ENCODE measurements at regions not wholly inside any gene's neighbourhood (a gene's known extent, or its start where the extent isn't known, plus 50 kb on each side); places are given as distances from the start of the nearest gene placed in this dataset.

DNA sequence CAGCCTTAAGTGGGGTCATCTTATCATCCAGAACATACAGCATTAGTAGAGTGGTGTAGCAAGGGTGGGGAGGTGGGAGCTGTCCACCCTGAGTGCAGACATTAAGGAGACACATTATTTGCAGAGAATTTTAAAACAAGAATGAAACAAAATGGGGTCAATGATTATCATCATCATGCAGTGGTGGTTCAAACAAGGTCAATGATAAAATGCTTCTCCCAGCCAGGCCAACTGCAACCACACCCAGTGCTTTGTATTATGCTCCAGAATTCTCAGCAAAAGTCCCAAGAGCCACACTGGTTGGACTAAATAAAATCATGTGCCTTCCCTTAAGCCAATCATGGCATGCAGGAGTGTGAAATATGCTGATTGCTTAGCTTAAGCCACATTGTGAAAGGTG lies 96.7 kb upstream of the FHIT start:
- ChIA-PET CTCF (no interaction called here), POLR2A (no interaction called here)
- H3K27ac Mint-ChIP-seq, result no peak overlapping the region
- DNase-seq (ENCODE audit: low spot score) (no peak), ATAC-seq (no peak)
- no peaks in the 10 kb centered on the region for H3K9me3 Mint-ChIP-seq
- H3K4me3 Mint-ChIP-seq, result no peak overlapping the region
- H3K27me3 Mint-ChIP-seq (ENCODE audit: low read depth), result no peaks in the 10 kb centered on the region
- H3K4me1 Mint-ChIP-seq, result peaks cover 6% of the 10 kb centered on the region; the same call in 1 of the 2 replicates
- TF ChIP-seq, protein P1, sequence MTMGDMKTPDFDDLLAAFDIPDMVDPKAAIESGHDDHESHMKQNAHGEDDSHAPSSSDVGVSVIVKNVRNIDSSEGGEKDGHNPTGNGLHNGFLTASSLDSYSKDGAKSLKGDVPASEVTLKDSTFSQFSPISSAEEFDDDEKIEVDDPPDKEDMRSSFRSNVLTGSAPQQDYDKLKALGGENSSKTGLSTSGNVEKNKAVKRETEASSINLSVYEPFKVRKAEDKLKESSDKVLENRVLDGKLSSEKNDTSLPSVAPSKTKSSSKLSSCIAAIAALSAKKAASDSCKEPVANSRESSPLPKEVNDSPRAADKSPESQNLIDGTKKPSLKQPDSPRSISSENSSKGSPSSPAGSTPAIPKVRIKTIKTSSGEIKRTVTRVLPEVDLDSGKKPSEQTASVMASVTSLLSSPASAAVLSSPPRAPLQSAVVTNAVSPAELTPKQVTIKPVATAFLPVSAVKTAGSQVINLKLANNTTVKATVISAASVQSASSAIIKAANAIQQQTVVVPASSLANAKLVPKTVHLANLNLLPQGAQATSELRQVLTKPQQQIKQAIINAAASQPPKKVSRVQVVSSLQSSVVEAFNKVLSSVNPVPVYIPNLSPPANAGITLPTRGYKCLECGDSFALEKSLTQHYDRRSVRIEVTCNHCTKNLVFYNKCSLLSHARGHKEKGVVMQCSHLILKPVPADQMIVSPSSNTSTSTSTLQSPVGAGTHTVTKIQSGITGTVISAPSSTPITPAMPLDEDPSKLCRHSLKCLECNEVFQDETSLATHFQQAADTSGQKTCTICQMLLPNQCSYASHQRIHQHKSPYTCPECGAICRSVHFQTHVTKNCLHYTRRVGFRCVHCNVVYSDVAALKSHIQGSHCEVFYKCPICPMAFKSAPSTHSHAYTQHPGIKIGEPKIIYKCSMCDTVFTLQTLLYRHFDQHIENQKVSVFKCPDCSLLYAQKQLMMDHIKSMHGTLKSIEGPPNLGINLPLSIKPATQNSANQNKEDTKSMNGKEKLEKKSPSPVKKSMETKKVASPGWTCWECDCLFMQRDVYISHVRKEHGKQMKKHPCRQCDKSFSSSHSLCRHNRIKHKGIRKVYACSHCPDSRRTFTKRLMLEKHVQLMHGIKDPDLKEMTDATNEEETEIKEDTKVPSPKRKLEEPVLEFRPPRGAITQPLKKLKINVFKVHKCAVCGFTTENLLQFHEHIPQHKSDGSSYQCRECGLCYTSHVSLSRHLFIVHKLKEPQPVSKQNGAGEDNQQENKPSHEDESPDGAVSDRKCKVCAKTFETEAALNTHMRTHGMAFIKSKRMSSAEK (CRISPR knock-in tag; IDR thresholded peaks at IDR 0.05; ENCODE audit: borderline replicate concordance), result no peak
- TF ChIP-seq, protein P2, sequence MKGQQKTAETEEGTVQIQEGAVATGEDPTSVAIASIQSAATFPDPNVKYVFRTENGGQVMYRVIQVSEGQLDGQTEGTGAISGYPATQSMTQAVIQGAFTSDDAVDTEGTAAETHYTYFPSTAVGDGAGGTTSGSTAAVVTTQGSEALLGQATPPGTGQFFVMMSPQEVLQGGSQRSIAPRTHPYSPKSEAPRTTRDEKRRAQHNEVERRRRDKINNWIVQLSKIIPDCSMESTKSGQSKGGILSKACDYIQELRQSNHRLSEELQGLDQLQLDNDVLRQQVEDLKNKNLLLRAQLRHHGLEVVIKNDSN (CRISPR knock-in tag; IDR thresholded peaks at IDR 0.05), result no peak
- H3K36me3 Mint-ChIP-seq, result no peaks in the 10 kb centered on the region

DNA sequence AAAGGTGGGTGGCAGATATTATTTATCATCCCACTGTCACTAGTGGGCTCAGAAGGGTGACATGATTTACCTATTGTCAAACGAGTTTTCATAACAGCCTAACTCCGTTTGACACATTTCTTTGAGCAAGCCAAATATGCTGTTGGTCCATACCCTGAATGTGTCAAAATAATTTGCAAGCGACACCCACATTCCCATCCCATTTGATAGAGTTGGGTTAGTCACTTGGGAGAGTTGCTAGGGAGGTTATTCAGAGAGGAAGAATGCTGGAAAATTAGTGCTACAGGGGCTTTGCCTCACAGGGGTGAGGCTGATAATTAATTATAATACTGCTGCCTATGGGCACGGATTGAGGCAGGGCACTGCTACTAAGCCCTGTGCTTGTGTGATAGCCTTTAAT lies 98.5 kb upstream of the FHIT start:
- ChIA-PET POLR2A (no interaction called here), CTCF (no interaction called here)
- ATAC-seq, result no peak
- no peaks in the 10 kb centered on the region for H3K36me3 Mint-ChIP-seq
- DNase-seq (ENCODE audit: low spot score), result no peak
- no peaks in the 10 kb centered on the region for H3K9me3 Mint-ChIP-seq
- no peaks in the 10 kb centered on the region for H3K27me3 Mint-ChIP-seq (ENCODE audit: low read depth)
- H3K27ac Mint-ChIP-seq, result no peak overlapping the region
- TF ChIP-seq, protein P3, sequence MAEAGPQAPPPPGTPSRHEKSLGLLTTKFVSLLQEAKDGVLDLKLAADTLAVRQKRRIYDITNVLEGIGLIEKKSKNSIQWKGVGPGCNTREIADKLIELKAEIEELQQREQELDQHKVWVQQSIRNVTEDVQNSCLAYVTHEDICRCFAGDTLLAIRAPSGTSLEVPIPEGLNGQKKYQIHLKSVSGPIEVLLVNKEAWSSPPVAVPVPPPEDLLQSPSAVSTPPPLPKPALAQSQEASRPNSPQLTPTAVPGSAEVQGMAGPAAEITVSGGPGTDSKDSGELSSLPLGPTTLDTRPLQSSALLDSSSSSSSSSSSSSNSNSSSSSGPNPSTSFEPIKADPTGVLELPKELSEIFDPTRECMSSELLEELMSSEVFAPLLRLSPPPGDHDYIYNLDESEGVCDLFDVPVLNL (CRISPR knock-in tag; IDR thresholded peaks at IDR 0.05; ENCODE audit: borderline replicate concordance, low read depth), result no peak
- TF ChIP-seq SMAD3 (CRISPR knock-in tag; IDR thresholded peaks at IDR 0.05; ENCODE audit: borderline replicate concordance) (no peak), ZNF396 (CRISPR knock-in tag; IDR thresholded peaks at IDR 0.05; ENCODE audit: borderline replicate concordance) (no peak), RORB (CRISPR knock-in tag; IDR thresholded peaks at IDR 0.05) (no peak), TEAD1 (CRISPR knock-in tag; IDR thresholded peaks at IDR 0.05) (no peak), NFYB (CRISPR knock-in tag; conservative IDR thresholded peaks at IDR 0.05; ENCODE audit: low read depth) (no peak), FOXP1 (CRISPR knock-in tag; IDR thresholded peaks at IDR 0.05; ENCODE audit: borderline replicate concordance) (no peak), FOXJ3 (CRISPR knock-in tag; IDR thresholded peaks at IDR 0.05; ENCODE audit: borderline replicate concordance) (no peak), NFE2L1 (CRISPR knock-in tag; IDR thresholded peaks at IDR 0.05) (no peak), ZNF317 (CRISPR knock-in tag; IDR thresholded peaks at IDR 0.05; ENCODE audit: borderline replicate concordance, low read depth) (no peak), ETV6 (CRISPR knock-in tag; IDR thresholded peaks at IDR 0.05) (no peak)
- TF ChIP-seq, protein P4, sequence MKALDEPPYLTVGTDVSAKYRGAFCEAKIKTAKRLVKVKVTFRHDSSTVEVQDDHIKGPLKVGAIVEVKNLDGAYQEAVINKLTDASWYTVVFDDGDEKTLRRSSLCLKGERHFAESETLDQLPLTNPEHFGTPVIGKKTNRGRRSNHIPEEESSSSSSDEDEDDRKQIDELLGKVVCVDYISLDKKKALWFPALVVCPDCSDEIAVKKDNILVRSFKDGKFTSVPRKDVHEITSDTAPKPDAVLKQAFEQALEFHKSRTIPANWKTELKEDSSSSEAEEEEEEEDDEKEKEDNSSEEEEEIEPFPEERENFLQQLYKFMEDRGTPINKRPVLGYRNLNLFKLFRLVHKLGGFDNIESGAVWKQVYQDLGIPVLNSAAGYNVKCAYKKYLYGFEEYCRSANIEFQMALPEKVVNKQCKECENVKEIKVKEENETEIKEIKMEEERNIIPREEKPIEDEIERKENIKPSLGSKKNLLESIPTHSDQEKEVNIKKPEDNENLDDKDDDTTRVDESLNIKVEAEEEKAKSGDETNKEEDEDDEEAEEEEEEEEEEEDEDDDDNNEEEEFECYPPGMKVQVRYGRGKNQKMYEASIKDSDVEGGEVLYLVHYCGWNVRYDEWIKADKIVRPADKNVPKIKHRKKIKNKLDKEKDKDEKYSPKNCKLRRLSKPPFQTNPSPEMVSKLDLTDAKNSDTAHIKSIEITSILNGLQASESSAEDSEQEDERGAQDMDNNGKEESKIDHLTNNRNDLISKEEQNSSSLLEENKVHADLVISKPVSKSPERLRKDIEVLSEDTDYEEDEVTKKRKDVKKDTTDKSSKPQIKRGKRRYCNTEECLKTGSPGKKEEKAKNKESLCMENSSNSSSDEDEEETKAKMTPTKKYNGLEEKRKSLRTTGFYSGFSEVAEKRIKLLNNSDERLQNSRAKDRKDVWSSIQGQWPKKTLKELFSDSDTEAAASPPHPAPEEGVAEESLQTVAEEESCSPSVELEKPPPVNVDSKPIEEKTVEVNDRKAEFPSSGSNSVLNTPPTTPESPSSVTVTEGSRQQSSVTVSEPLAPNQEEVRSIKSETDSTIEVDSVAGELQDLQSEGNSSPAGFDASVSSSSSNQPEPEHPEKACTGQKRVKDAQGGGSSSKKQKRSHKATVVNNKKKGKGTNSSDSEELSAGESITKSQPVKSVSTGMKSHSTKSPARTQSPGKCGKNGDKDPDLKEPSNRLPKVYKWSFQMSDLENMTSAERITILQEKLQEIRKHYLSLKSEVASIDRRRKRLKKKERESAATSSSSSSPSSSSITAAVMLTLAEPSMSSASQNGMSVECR (CRISPR knock-in tag; IDR thresholded peaks at IDR 0.05; ENCODE audit: borderline replicate concordance), result no peak
- TF ChIP-seq, protein P5, sequence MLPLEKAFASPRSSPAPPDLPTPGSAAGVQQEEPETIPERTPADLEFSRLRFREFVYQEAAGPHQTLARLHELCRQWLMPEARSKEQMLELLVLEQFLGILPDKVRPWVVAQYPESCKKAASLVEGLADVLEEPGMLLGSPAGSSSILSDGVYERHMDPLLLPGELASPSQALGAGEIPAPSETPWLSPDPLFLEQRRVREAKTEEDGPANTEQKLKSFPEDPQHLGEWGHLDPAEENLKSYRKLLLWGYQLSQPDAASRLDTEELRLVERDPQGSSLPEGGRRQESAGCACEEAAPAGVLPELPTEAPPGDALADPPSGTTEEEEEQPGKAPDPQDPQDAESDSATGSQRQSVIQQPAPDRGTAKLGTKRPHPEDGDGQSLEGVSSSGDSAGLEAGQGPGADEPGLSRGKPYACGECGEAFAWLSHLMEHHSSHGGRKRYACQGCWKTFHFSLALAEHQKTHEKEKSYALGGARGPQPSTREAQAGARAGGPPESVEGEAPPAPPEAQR (CRISPR knock-in tag; IDR thresholded peaks at IDR 0.05), result no peak
- TF ChIP-seq, protein P6, sequence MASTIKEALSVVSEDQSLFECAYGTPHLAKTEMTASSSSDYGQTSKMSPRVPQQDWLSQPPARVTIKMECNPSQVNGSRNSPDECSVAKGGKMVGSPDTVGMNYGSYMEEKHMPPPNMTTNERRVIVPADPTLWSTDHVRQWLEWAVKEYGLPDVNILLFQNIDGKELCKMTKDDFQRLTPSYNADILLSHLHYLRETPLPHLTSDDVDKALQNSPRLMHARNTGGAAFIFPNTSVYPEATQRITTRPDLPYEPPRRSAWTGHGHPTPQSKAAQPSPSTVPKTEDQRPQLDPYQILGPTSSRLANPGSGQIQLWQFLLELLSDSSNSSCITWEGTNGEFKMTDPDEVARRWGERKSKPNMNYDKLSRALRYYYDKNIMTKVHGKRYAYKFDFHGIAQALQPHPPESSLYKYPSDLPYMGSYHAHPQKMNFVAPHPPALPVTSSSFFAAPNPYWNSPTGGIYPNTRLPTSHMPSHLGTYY (CRISPR knock-in tag; IDR thresholded peaks at IDR 0.05), result no peak
- peaks cover 4% of the 10 kb centered on the region; the same call in 1 of the 2 replicates for H3K4me1 Mint-ChIP-seq
- H3K4me3 Mint-ChIP-seq, result no peak overlapping the region
